H1 (cell line): ENCODE measurements at regions not wholly inside any gene's neighbourhood (a gene's known extent, or its start where the extent isn't known, plus 50 kb on each side); places are given as distances from the start of the nearest gene placed in this dataset.

ENCODE experiments used
- CTCF ChIA-PET: fragments of 300-600 bp; sonication (Branson Sonifier 250); formaldehyde crosslinking; loops from one replicate; lab custom pipeline; 2021; ENCODE audit not compliant: partially characterized antibody; lab: Charles Lee
- POLR2A ChIA-PET: fragments of 300-600 bp; sonication (Branson Sonifier 250); formaldehyde crosslinking; loops from one replicate; lab custom pipeline; 2021; ENCODE audit warnings: inconsistent platforms; ENCODE audit not compliant: partially characterized antibody; lab: Charles Lee
- DNase-seq, 2 experiments: peaks; one replicate each; pipeline versions ENCODE4 v3.0.0 to v3.0.0-alpha.2; 2010 to 2022; ENCODE audit warnings: low spot score in 2 of 2, low read depth in 1 of 2, mixed read lengths in 1 of 2
- FAIRE-seq: peaks from 2 replicates; lab custom pipeline; 2011; peaks lifted over from hg19 to GRCh38; lab: Jason Lieb, UNC
- H2AFZ ChIP-seq: 2 replicates; pipeline ENCODE4 v1.8.1; 2012; ENCODE audit warnings: low read length, inconsistent platforms
- H2AK5ac ChIP-seq: 2 replicates; pipeline ENCODE4 v1.6.1; 2013; ENCODE audit warnings: low read depth, low read length
- H2BK120ac ChIP-seq: replicated peaks from 2 replicates; pipeline ENCODE3; 2013; ENCODE audit warnings: low read depth, low read length, inconsistent platforms
- H2BK12ac ChIP-seq: 2 replicates; pipeline ENCODE4 v1.6.1; 2013; ENCODE audit warnings: low read depth, low read length
- H2BK15ac ChIP-seq: 2 replicates; pipeline ENCODE4 v1.6.1; 2013; ENCODE audit warnings: low read length
- H2BK20ac ChIP-seq: 2 replicates; pipeline ENCODE4 v1.6.1; 2013; ENCODE audit warnings: low read length
- H2BK5ac ChIP-seq: 2 replicates; pipeline ENCODE4 v1.6.1; 2013; ENCODE audit warnings: low read depth, low read length
- H3K14ac ChIP-seq: 2 replicates; pipeline ENCODE4 v1.6.1; 2013; ENCODE audit warnings: inconsistent platforms; ENCODE audit not compliant: insufficient read length
- H3K18ac ChIP-seq: 2 replicates; pipeline ENCODE4 v1.6.1; 2013; ENCODE audit warnings: low read length; ENCODE audit errors: extremely low read depth
- H3K23ac ChIP-seq: 2 replicates; pipeline ENCODE4 v1.6.1; 2013; ENCODE audit warnings: inconsistent platforms; ENCODE audit not compliant: insufficient read length
- H3K23me2 ChIP-seq: 2 replicates; pipeline ENCODE4 v1.6.1; 2013; ENCODE audit warnings: low read depth, low read length
- H3K27ac ChIP-seq: 2 replicates; pipeline ENCODE4 v1.6.1; 2011; ENCODE audit warnings: low read depth, low read length, inconsistent platforms
- H3K27me3 ChIP-seq, 4 experiments: replicated peaks in 1 of 4; 1 replicate in 1 of 4; 2 replicates in 3 of 4; pipeline versions ENCODE4 v1.6.1 to v1.8.1; 2011 to 2013; ENCODE audit warnings: low read length in 3 of 4, mild to moderate bottlenecking in 3 of 4, inconsistent platforms in 2 of 4, mixed read lengths in 2 of 4, moderate library complexity in 1 of 4; ENCODE audit not compliant: control insufficient read depth in 3 of 4, insufficient read depth in 3 of 4; ENCODE audit errors: extremely low read depth in 1 of 4
- H3K36me3 ChIP-seq, 4 experiments: 2 replicates each; pipeline versions ENCODE4 v1.6.1 to v1.8.1; 2011 to 2013; ENCODE audit warnings: mild to moderate bottlenecking in 4 of 4, low read length in 3 of 4, moderate library complexity in 2 of 4, control low read depth in 1 of 4, inconsistent platforms in 1 of 4; ENCODE audit not compliant: insufficient read depth in 4 of 4, control insufficient read depth in 2 of 4
- H3K4ac ChIP-seq: replicated peaks from 2 replicates; pipeline ENCODE3; 2013; ENCODE audit warnings: low read length, low read depth, mixed read lengths, inconsistent platforms; ENCODE audit not compliant: insufficient read length
- H3K4me1 ChIP-seq, 4 experiments: replicated peaks in 1 of 4; 1 replicate in 1 of 4; 2 replicates in 3 of 4; pipeline versions ENCODE4 v1.6.1 to v1.8.1; 2011 to 2013; ENCODE audit warnings: low read length in 3 of 4, inconsistent platforms in 2 of 4, mixed read lengths in 1 of 4; ENCODE audit not compliant: insufficient read depth in 4 of 4, control insufficient read depth in 3 of 4
- H3K4me2 ChIP-seq, 2 experiments: 2 replicates each; pipeline versions ENCODE4 v1.6.1 to v1.8.1; 2011 to 2013; ENCODE audit warnings: low read depth in 2 of 2, low read length in 2 of 2, control low read depth in 1 of 2, inconsistent platforms in 1 of 2, mild to moderate bottlenecking in 1 of 2; ENCODE audit not compliant: insufficient read depth in 1 of 2
- H3K4me3 ChIP-seq, 4 experiments: fragments of 200-600, 300-600 bp in 1 of 4; sonication (generic), shearing (Covaris generic), sonication (Bioruptor Twin) in 1 of 4; 2 replicates each; pipeline versions ENCODE4 v1.5.1 to v1.8.1; 2011 to 2016; ENCODE audit warnings: low read length in 4 of 4, low read depth in 3 of 4, control low read depth in 2 of 4, inconsistent platforms in 2 of 4, mild to moderate bottlenecking in 2 of 4, mixed read lengths in 1 of 4, moderate library complexity in 1 of 4; ENCODE audit not compliant: insufficient read depth in 2 of 4; ENCODE audit errors: extremely low read depth in 1 of 4
- H3K56ac ChIP-seq: replicated peaks from 2 replicates; pipeline ENCODE3; 2013; ENCODE audit warnings: low read depth, mild to moderate bottlenecking, mixed read lengths, low read length, inconsistent platforms; ENCODE audit not compliant: insufficient read length
- H3K79me1 ChIP-seq: 2 replicates; pipeline ENCODE4 v1.6.1; 2013; ENCODE audit warnings: low read depth, low read length, control low read depth
- H3K79me2 ChIP-seq, 2 experiments: 2 replicates each; pipeline versions ENCODE4 v1.6.1 to v1.8.1; 2012 to 2013; ENCODE audit warnings: low read length in 2 of 2, mild to moderate bottlenecking in 2 of 2, inconsistent platforms in 1 of 2; ENCODE audit not compliant: insufficient read depth in 2 of 2, control insufficient read depth in 1 of 2
- H3K9ac ChIP-seq, 4 experiments: replicated peaks in 1 of 4; 1 replicate in 1 of 4; 2 replicates in 3 of 4; pipeline versions ENCODE4 v1.6.1 to v1.8.1; 2011 to 2013; ENCODE audit warnings: low read depth in 3 of 4, low read length in 3 of 4, control low read depth in 2 of 4, mild to moderate bottlenecking in 2 of 4, moderate library complexity in 2 of 4, inconsistent platforms in 1 of 4; ENCODE audit errors: extremely low read depth in 1 of 4
- H3K9me3 ChIP-seq, 2 experiments: 2 replicates each; pipeline versions ENCODE4 v1.6.1 to v1.8.1; 2012 to 2013; ENCODE audit warnings: mild to moderate bottlenecking in 2 of 2, moderate library complexity in 2 of 2, control low read depth in 1 of 2, inconsistent platforms in 1 of 2, low read depth in 1 of 2, low read length in 1 of 2, mixed read lengths in 1 of 2; ENCODE audit not compliant: insufficient read depth in 2 of 2
- H4K20me1 ChIP-seq, 2 experiments: replicated peaks in 1 of 2; 2 replicates each; pipeline versions ENCODE3 to v1.8.1; 2011 to 2013; ENCODE audit warnings: inconsistent platforms in 2 of 2, low read length in 2 of 2, mild to moderate bottlenecking in 1 of 2; ENCODE audit not compliant: insufficient read depth in 2 of 2, control insufficient read depth in 1 of 2
- H4K5ac ChIP-seq: 2 replicates; pipeline ENCODE4 v1.6.1; 2013; ENCODE audit warnings: low read length, low read depth, mixed read lengths, inconsistent platforms; ENCODE audit not compliant: insufficient read length
- H4K8ac ChIP-seq: 2 replicates; pipeline ENCODE4 v1.8.0; 2013; ENCODE audit warnings: mild to moderate bottlenecking, moderate library complexity, low read length, inconsistent platforms; ENCODE audit not compliant: insufficient read depth; ENCODE audit errors: extremely low read depth
- H4K91ac ChIP-seq: replicated peaks from 2 replicates; pipeline ENCODE3; 2013; ENCODE audit warnings: low read length, mixed read lengths, inconsistent platforms; ENCODE audit not compliant: insufficient read length
- POLR2A ChIP-seq, 2 experiments: IDR thresholded peaks; 1 replicate in 1 of 2; 2 replicates in 1 of 2; pipeline ENCODE4 v1.6.1; 2011; ENCODE audit warnings: low read depth in 2 of 2, low read length in 2 of 2, mild to moderate bottlenecking in 2 of 2; ENCODE audit errors: control extremely low read depth in 1 of 2
- SIN3A ChIP-seq, 2 experiments: IDR thresholded peaks in 1 of 2; conservative IDR thresholded peaks in 1 of 2; 2 replicates each; pipeline ENCODE4 v1.6.1; 2011 to 2012; ENCODE audit warnings: low read length in 2 of 2, improper control_type of control experiment in 1 of 2, low read depth in 1 of 2, mild to moderate bottlenecking in 1 of 2
- WGBS, 2 experiments: shearing (Covaris generic) in 1 of 2; methylation state at CpG; one replicate each; pipeline versions ENCODE4 v1.1.6 to v1.1.7; 2013 to 2015; ENCODE audit warnings: low lambda C conversion rate in 2 of 2, mixed read lengths in 2 of 2, inconsistent platforms in 1 of 2, low coverage in 1 of 2, missing lambda C conversion rate in 1 of 2; ENCODE audit not compliant: insufficient replicate concordance in 2 of 2, insufficient coverage in 1 of 2, insufficient read length in 1 of 2; ENCODE audit errors: extremely low coverage in 1 of 2, missing lambda C conversion rate in 1 of 2; 5-methylcytosine and 5-hydroxymethylcytosine counted together

DNA sequence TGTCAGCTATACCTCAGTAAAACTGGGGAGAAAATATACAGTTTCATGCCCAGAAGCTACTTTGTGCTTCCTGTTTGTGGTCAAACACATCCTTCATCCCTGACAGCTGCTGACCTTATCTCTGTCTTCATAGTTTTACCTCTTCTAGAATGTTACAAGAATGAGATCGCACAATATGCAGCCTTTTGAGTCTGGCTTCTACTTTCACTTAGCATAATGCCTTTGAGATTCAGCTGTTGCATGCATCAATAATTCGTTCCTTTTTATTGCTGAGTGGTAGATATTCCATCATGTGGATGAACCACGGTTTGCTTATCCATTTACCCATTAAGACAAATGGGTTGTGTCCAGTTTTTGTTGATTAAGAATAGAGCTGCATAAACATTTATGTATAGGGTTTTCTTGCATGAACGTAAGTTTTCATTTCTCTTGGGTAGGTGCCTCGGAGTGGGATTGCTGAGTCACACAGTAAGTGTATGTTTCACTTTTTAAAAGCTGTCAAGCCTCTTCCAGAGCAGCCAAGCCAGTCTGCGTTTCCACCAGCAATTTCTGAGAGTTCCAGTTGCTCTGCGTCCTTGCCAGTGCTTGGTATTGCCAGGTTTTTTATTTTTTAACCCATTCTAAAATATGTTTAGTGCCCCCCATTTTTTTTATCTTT, 86.6 kb upstream of the PAX1 start:
- H3K9ac ChIP-seq = no peak overlapping the region
- no peak overlapping the region for H2BK12ac ChIP-seq
- H3K27me3 ChIP-seq = no peaks in the 10 kb centered on the region
- H3K79me2 ChIP-seq = no peaks in the 10 kb centered on the region
- no peak overlapping the region for H2AK5ac ChIP-seq
- H3K4me1 ChIP-seq = no peaks in the 10 kb centered on the region
- no peak overlapping the region for H3K4ac ChIP-seq
- no peak overlapping the region for H3K27ac ChIP-seq
- no peak overlapping the region for H3K18ac ChIP-seq
- no peak overlapping the region for H2BK20ac ChIP-seq
- no peaks in the 10 kb centered on the region for H3K79me1 ChIP-seq
- H3K4me2 ChIP-seq = no peak overlapping the region
- FAIRE-seq (no peak), DNase-seq (no peak)
- ChIA-PET POLR2A (no interaction called here), CTCF (interaction anchor here (0.7 to 1.9 kb wide), 2 partner anchors 16 to 89 kb away, joined by 3 to 8 read pairs; no protein-coding TSS in a partner anchor)
- H3K23me2 ChIP-seq = no peaks in the 10 kb centered on the region
- H3K36me3 ChIP-seq = no peaks in the 10 kb centered on the region
- H2BK5ac ChIP-seq = no peak overlapping the region
- H2BK15ac ChIP-seq = no peak overlapping the region
- no peak for TF ChIP-seq POLR2A (IDR thresholded peaks at IDR 0.05; ENCODE audit: control extremely low read depth in 1 of 2, low read depth in 2 of 2, low read length in 2 of 2)
- no peak for TF ChIP-seq SIN3A (conservative IDR thresholded peaks at IDR 0.05 in 1 of 2, IDR thresholded peaks at IDR 0.05 in 1 of 2; ENCODE audit: low read depth in 1 of 2, low read length in 2 of 2)
- TF ChIP-seq, all 59 proteins: peak for 0
- Histone ChIP-seq H3K4me3 (no peak overlapping the region), H4K5ac (no peak overlapping the region), H3K56ac (no peak overlapping the region), H4K8ac (no peak overlapping the region), H3K23ac (no peak overlapping the region), H2BK120ac (no peak overlapping the region), H2AFZ (no peak overlapping the region), H3K14ac (no peak overlapping the region), H3K9me3 (no peaks in the 10 kb centered on the region), H4K20me1 (no peaks in the 10 kb centered on the region), H4K91ac (no peak overlapping the region)
- 88% methylated on average over 7 of the region's 7 CpGs; no CpG with 5 or more reads in 1 of the 2 experiments for WGBS, 2 experiments
